Stimulated activated CD8-positive, alpha-beta memory T cell treated with anti-CD3 and anti-CD28 coated beads, Interleukin-15, amount 100 ng/mL, for 4 hours (primary cell): ENCODE measurements at regions not wholly inside any gene's neighbourhood (a gene's known extent, or its start where the extent isn't known, plus 50 kb on each side); places are given as distances from the start of the nearest gene placed in this dataset.
A peak's percentile ranks its signal among the peaks of the same experiment; 100 is the strongest.
"Not testable (repeated sequence)": the region's sequence is repeated elsewhere in the genome, so short reads cannot be mapped to it uniquely, and the experiment has no call there.

Experiments used
- DNase-seq, 2 donors: peaks; one replicate each; pipeline ENCODE4 v3.0.0-alpha.2; 2020; ENCODE audit warnings: low read depth in 2 of 2

- DNase-seq: no peak
Observed at GRCh38 chr6:87766211-87766610, 64.2 kb upstream of the AKIRIN2 start.

GRCh38 chr6:87763901-87764300 lies 61.9 kb upstream of the AKIRIN2 start:
- DNase-seq: no peak

- no peak for DNase-seq
Observed at GRCh38 chr6:87763276-87763675, 61.2 kb upstream of the AKIRIN2 start.

GRCh38 chr6:87762116-87762515 lies 60.1 kb upstream of the AKIRIN2 start:
- no peak for DNase-seq

GRCh38 chr6:87757792-87758191 lies 55.8 kb upstream of the AKIRIN2 start:
- no peak for DNase-seq

GRCh38 chr6:87756858-87757257 lies 54.8 kb upstream of the AKIRIN2 start:
- DNase-seq: peak in 1 of 2 donors; percentile 22

- no peak for DNase-seq
Observed at GRCh38 chr6:87755708-87756671, 54.0 kb upstream of the AKIRIN2 start.

GRCh38 chr6:87754828-87755227 lies 52.8 kb upstream of the AKIRIN2 start:
- DNase-seq: no peak

GRCh38 chr6:87753131-87753685 lies 51.2 kb upstream of the AKIRIN2 start:
- DNase-seq: no peak

GRCh38 chr6:87752503-87752902 lies 50.5 kb upstream of the AKIRIN2 start:
- DNase-seq: not testable (repeated sequence)
